ENCODE measurements at regions not wholly inside any gene's neighbourhood (a gene's known extent, or its start where the extent isn't known, plus 50 kb on each side); places are given as distances from the start of the nearest gene placed in this dataset.

DNA sequence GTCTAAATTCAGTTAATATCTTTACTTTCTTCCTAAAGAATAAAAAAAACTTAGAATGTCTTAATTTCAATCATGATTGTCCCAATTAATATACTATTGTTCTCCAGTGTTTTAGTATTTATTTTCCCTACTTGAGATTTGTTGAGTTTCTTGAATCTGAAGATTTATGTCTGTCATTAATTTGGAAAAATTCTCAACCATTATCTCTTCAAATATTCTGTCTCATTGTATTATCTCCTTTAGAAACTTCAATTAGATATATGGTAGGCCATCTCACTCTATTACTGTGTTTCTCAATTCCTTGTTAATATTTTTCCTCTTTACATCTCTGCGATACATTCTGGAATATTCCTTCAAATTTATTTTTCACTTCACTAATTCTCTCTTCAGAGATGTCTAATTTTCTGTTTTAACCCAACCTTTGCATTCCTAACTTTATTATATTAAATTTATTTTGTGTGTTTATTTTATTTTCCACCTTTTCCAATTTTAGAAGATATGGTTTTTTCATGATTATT, 268.6 kb downstream of the QKI start:
- FAIRE-seq (no peak), DNase-seq (ENCODE audit: low read depth, low spot score) (no peak)
- Histone ChIP-seq H2AFZ (ENCODE audit: control insufficient read depth, low read length) (no peak overlapping the region), H3K27ac (ENCODE audit: control insufficient read depth, insufficient read depth, low read length) (no peak overlapping the region), H3K36me3 (ENCODE audit: control insufficient read depth in 2 of 2, extremely low read depth in 1 of 2, insufficient read depth in 2 of 2, low read length in 2 of 2) (no peaks in the 10 kb centered on the region), H3K4me2 (ENCODE audit: control insufficient read depth, extremely low read depth, insufficient read depth, low read depth, low read length) (no peak overlapping the region), H3K9me3 (ENCODE audit: control insufficient read depth, low read depth, low read length) (no peaks in the 10 kb centered on the region), H3K27me3 (ENCODE audit: control insufficient read depth, extremely low read depth, insufficient read depth, low read length) (no peaks in the 10 kb centered on the region), H3K79me2 (ENCODE audit: control insufficient read depth, insufficient read depth, low read length) (no peaks in the 10 kb centered on the region), H4K20me1 (ENCODE audit: control insufficient read depth, extremely low read depth, insufficient read depth, low read length) (no peaks in the 10 kb centered on the region), H3K9me1 (ENCODE audit: control insufficient read depth, extremely low read depth, insufficient read depth, low read length) (no peaks in the 10 kb centered on the region), H3K4me3 (ENCODE audit: control insufficient read depth in 2 of 3, extremely low read depth in 1 of 3, insufficient read depth in 2 of 3, low read depth in 1 of 3, low read length in 3 of 3) (no peak overlapping the region), H3K4me1 (ENCODE audit: control insufficient read depth, extremely low read depth, insufficient read depth, low read length) (no peaks in the 10 kb centered on the region), H3K9ac (ENCODE audit: control insufficient read depth, extremely low read depth, insufficient read depth, low read length) (no peak overlapping the region)
- TF ChIP-seq EZH2 (IDR thresholded peaks at IDR 0.05; ENCODE audit: low read length) (no peak), CTCF (optimal IDR thresholded peaks at IDR 0.05 in 1 of 3, IDR thresholded peaks at IDR 0.05 in 1 of 3, conservative IDR thresholded peaks at IDR 0.05 in 1 of 3; ENCODE audit: extremely low read depth in 1 of 3, insufficient read depth in 2 of 3, low read length in 3 of 3) (no peak)
- dilution Hi-C loops (cut with MboI; ENCODE audit: extremely low pct_ligation_motif_present, low sequenced_read_pairs), result no loop called here

GRCh38 chr6:163679753-163680152, 265.2 kb downstream of the QKI start:
- Histone ChIP-seq H3K4me2 (ENCODE audit: control insufficient read depth, extremely low read depth, insufficient read depth, low read depth, low read length) (no peak overlapping the region), H3K36me3 (ENCODE audit: control insufficient read depth in 2 of 2, extremely low read depth in 1 of 2, insufficient read depth in 2 of 2, low read length in 2 of 2) (no peaks in the 10 kb centered on the region), H3K79me2 (ENCODE audit: control insufficient read depth, insufficient read depth, low read length) (no peaks in the 10 kb centered on the region), H3K9ac (ENCODE audit: control insufficient read depth, extremely low read depth, insufficient read depth, low read length) (no peak overlapping the region), H3K4me3 (ENCODE audit: control insufficient read depth in 2 of 3, extremely low read depth in 1 of 3, insufficient read depth in 2 of 3, low read depth in 1 of 3, low read length in 3 of 3) (no peak overlapping the region), H3K9me1 (ENCODE audit: control insufficient read depth, extremely low read depth, insufficient read depth, low read length) (no peaks in the 10 kb centered on the region), H4K20me1 (ENCODE audit: control insufficient read depth, extremely low read depth, insufficient read depth, low read length) (no peaks in the 10 kb centered on the region), H3K27ac (ENCODE audit: control insufficient read depth, insufficient read depth, low read length) (no peak overlapping the region), H3K9me3 (ENCODE audit: control insufficient read depth, low read depth, low read length) (no peaks in the 10 kb centered on the region), H2AFZ (ENCODE audit: control insufficient read depth, low read length) (no peak overlapping the region), H3K4me1 (ENCODE audit: control insufficient read depth, extremely low read depth, insufficient read depth, low read length) (no peaks in the 10 kb centered on the region), H3K27me3 (ENCODE audit: control insufficient read depth, extremely low read depth, insufficient read depth, low read length) (no peaks in the 10 kb centered on the region)
- FAIRE-seq, result no peak
- no peak for DNase-seq (ENCODE audit: low read depth, low spot score)
- TF ChIP-seq EZH2 (IDR thresholded peaks at IDR 0.05; ENCODE audit: low read length) (no peak), CTCF (optimal IDR thresholded peaks at IDR 0.05 in 1 of 3, IDR thresholded peaks at IDR 0.05 in 1 of 3, conservative IDR thresholded peaks at IDR 0.05 in 1 of 3; ENCODE audit: extremely low read depth in 1 of 3, insufficient read depth in 2 of 3, low read length in 3 of 3) (no peak)
- dilution Hi-C loops (cut with MboI; ENCODE audit: extremely low pct_ligation_motif_present, low sequenced_read_pairs), result no loop called here

Measured in keratinocyte (primary cell).